T-helper 17 cell (primary cell): ENCODE measurements at regions not wholly inside any gene's neighbourhood (a gene's known extent, or its start where the extent isn't known, plus 50 kb on each side); places are given as distances from the start of the nearest gene placed in this dataset.

Source experiments
- ATAC-seq: fragments of 150-1000 bp; cut with Tn5 transposase; 2 replicates; pipeline ENCODE4 v1.10.0; 2021; ENCODE audit warnings: mild to moderate bottlenecking, moderate library complexity
- DNase-seq, 3 donors: peaks; one replicate each; pipeline versions ENCODE4 v3.0.0 to v3.0.0-alpha.2; 2020 to 2021
- H3K9me3 ChIP-seq: one replicate; pipeline ENCODE4 v1.7.0; 2013; ENCODE audit warnings: low read length, mild to moderate bottlenecking; ENCODE audit not compliant: control insufficient read depth, poor library complexity, severe bottlenecking
- H3K27ac Mint-ChIP-seq: one replicate; pipeline ENCODE4 v1.8.0; 2022; ENCODE audit warnings: mild to moderate bottlenecking, moderate library complexity, mixed read lengths
- H3K27me3 Mint-ChIP-seq: one replicate; pipeline ENCODE4 v1.8.0; 2022; ENCODE audit warnings: mixed read lengths
- H3K36me3 Mint-ChIP-seq: one replicate; pipeline ENCODE4 v1.8.0; 2022; ENCODE audit warnings: low read depth, mixed read lengths
- H3K4me1 Mint-ChIP-seq: one replicate; pipeline ENCODE4 v1.8.0; 2022; ENCODE audit warnings: mild to moderate bottlenecking, mixed read lengths
- H3K4me3 Mint-ChIP-seq: one replicate; pipeline ENCODE4 v1.8.0; 2022; ENCODE audit warnings: mild to moderate bottlenecking, moderate library complexity, mixed read lengths

DNA sequence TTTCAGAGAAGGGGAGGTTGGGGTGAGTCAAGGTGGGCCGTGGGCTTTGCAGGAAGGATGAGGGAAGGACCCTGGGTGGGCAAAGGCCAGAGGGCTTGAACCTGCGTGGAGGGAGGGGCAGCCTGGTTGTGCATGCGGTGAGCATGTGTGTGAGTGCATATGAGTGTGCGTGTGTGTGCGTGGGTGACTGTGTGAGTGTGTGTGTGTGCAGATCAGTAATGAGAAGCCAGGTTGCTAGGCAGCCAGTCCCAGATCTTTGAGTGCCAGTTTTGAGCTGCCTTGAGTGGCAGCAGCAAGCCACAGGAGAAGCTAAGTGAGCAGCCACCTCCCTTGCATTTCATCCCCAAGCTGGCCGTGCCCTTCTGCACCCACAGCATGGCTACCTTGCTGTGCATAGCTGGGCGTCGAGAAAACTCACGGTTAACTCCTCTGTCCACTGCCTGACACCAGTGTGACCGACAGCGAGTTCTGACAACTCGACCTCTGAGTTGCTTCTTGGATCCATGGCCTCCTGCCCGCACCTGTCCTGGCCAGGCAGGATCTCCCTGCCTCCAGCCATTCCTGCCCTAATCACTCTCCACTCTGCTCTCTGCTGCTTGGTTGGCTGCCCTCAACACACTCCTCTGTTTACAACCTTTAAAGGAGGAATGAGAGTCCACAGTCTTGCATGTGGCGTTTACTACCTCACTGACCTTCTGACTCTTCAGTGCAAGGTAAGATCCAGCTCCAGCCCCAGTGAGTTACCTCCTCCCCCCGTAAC, 775.4 kb downstream of the TYW1 start:
- H3K4me1 Mint-ChIP-seq = no peaks in the 10 kb centered on the region
- H3K4me3 Mint-ChIP-seq = no peak overlapping the region
- H3K9me3 ChIP-seq = peaks cover 2% of the 10 kb centered on the region
- ATAC-seq (no peak), DNase-seq (no peak)
- H3K27ac Mint-ChIP-seq = no peak overlapping the region
- no peaks in the 10 kb centered on the region for H3K36me3 Mint-ChIP-seq
- H3K27me3 Mint-ChIP-seq = no peaks in the 10 kb centered on the region

DNA sequence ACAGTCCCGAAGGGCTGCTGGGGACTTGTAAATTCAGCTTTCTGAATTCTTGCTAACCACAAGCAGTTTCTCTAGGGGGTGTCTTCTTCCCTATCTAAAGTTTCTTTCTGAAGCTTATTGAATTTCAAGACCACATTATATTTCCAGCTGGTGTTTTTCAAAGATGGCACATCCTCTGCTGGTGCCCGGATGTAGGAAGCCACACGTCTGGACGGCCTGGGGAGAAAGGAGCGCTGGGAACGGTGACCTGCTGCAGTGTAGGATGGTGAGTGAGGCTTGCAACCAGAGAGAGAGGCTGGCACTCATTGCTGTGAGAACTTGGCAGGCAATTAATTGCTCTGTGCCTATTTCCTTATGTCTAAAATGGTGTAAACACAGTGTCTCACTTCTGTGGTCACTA, 776.4 kb downstream of the TYW1 start:
- Mint-ChIP-seq H3K36me3 (no peaks in the 10 kb centered on the region), H3K27me3 (no peaks in the 10 kb centered on the region), H3K4me3 (no peak overlapping the region), H3K27ac (no peak overlapping the region), H3K4me1 (no peaks in the 10 kb centered on the region)
- ATAC-seq = no peak
- no peak for DNase-seq
- peaks cover 2% of the 10 kb centered on the region for H3K9me3 ChIP-seq

DNA sequence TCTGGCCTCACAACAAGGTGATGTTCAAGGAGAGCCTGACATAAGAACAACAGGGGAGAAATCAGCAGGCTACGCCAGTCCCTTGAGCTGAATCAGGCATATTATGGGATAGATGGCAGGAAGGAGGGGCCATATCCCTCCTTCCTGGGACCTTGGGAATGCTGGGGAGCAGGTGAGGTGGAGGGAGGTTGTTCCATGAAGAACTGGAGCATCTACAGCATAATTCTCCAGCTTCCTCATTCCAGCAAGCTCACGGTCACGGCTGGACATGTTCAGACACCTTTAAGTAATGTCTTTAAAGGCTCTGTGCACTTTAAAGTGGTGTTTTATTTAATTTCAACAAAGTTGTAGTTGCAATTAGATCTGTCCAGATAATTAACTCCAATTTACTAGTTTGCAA, 780.5 kb downstream of the TYW1 start:
- Mint-ChIP-seq H3K27ac (no peak overlapping the region), H3K27me3 (no peaks in the 10 kb centered on the region), H3K4me1 (no peaks in the 10 kb centered on the region), H3K36me3 (no peaks in the 10 kb centered on the region), H3K4me3 (no peak overlapping the region)
- no peaks in the 10 kb centered on the region for H3K9me3 ChIP-seq
- DNase-seq (no peak), ATAC-seq (no peak)

DNA sequence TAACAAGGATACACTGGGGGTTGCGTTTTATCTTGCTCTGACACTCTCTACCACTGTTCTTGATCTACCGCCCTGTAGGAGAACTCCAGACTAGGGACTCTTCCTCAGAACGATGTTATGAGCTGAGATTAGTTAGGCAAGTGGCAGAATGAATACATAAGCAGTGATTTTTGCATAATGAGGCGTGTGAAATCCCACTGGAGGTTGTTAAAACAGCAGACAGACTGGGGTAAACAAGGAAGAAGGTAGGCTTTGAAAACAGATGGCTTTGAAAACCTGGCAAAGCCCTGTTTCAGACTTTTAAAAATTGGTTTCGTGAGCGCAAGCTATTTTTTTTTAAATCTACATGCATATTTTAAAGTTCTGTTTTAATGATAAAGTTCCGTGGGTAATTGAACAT, 785.2 kb downstream of the TYW1 start:
- H3K9me3 ChIP-seq = no peaks in the 10 kb centered on the region
- H3K4me1 Mint-ChIP-seq = no peaks in the 10 kb centered on the region
- no peak overlapping the region for H3K4me3 Mint-ChIP-seq
- no peak for DNase-seq
- H3K36me3 Mint-ChIP-seq = no peaks in the 10 kb centered on the region
- H3K27me3 Mint-ChIP-seq = no peaks in the 10 kb centered on the region
- no peak overlapping the region for H3K27ac Mint-ChIP-seq
- no peak for ATAC-seq

DNA sequence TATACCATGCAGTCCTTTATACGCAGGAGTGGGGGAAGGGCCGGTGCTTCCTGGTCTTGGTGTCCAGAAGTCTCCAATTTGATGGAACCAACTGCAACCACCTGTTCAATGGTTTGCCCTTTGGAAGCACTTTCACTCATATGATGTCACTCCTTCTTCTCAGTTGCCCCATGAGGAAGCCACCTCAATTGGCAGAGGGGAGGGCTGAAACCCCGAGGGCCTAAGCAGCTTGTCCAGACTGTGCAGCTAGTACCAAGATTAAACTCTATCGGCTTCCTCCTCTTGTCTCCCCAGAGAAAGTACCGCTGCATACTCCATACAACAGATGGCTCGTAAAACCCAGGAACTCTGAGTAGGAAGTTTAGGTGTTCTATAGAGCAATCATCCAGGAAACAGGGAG, 789.4 kb downstream of the TYW1 start:
- DNase-seq (no peak), ATAC-seq (no peak)
- H3K36me3 Mint-ChIP-seq = no peaks in the 10 kb centered on the region
- no peak overlapping the region for H3K27ac Mint-ChIP-seq
- H3K4me1 Mint-ChIP-seq = no peaks in the 10 kb centered on the region
- H3K27me3 Mint-ChIP-seq = no peaks in the 10 kb centered on the region
- no peak overlapping the region for H3K4me3 Mint-ChIP-seq
- H3K9me3 ChIP-seq = no peaks in the 10 kb centered on the region

DNA sequence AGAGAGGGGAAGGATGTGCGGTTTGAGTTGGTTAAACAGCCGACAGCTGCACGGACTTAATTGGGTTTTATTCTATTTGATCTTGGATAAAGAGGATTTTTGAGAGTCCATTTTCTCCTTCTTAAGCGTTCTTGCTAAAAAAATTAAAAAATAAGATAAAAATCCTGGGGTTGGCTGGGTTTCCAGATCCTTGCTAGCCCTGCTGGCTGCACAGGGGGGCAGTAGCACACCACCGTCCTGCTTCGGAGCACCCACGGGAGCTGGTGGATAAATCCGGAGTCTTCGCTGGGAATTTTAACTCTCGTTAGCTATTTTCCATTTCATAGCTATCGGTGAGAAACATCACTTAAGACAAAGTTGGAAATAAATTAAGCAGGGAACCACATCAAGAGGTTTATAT, 792.0 kb downstream of the TYW1 start:
- ATAC-seq (no peak), DNase-seq (no peak)
- Mint-ChIP-seq H3K4me1 (no peaks in the 10 kb centered on the region), H3K27ac (no peak overlapping the region), H3K27me3 (no peaks in the 10 kb centered on the region), H3K4me3 (no peak overlapping the region), H3K36me3 (no peaks in the 10 kb centered on the region)
- no peaks in the 10 kb centered on the region for H3K9me3 ChIP-seq

DNA sequence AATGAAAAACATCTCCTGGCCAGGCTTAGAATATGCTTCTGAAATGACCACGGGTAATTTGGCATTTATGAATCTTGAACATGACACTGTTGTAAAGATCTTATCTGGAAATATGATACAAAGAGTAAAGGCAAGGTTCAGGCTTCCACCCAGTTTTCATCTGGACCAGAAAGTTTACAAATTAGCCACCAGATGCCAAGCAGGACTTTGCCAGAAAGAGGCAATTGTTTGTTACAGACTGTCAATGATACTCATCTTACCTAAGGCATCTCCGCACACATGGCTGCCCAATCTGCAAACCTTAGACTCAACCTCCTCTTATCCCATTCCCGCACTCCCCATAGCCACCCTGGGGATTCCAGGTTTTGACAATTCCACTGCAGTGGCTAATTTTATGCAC, 795.3 kb downstream of the TYW1 start:
- Mint-ChIP-seq H3K27me3 (no peaks in the 10 kb centered on the region), H3K27ac (no peak overlapping the region), H3K4me3 (no peak overlapping the region), H3K4me1 (no peaks in the 10 kb centered on the region), H3K36me3 (no peaks in the 10 kb centered on the region)
- ATAC-seq = no peak
- no peak for DNase-seq
- no peaks in the 10 kb centered on the region for H3K9me3 ChIP-seq

DNA sequence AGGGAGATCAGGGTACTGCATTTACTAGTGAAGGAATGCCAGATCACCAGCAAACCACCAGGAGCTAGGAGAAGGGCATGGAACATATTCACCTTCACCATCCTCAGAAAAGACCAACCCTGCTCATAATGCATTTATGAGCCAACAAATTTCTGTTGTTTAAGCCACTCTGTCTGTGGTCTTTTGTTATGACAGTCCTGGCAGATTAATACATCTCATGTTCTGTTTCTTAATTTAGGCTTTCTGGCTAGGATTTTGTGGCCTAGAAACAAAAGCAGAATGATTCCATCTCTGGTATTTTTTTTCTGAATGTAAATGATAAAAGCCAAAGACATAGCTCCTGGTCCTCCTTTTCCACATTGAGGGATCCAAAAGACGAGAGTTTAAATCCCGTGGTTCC, 797.9 kb downstream of the TYW1 start:
- no peaks in the 10 kb centered on the region for H3K36me3 Mint-ChIP-seq
- H3K9me3 ChIP-seq = no peaks in the 10 kb centered on the region
- DNase-seq (no peak), ATAC-seq (no peak)
- H3K4me1 Mint-ChIP-seq = no peaks in the 10 kb centered on the region
- no peak overlapping the region for H3K27ac Mint-ChIP-seq
- no peak overlapping the region for H3K4me3 Mint-ChIP-seq
- no peaks in the 10 kb centered on the region for H3K27me3 Mint-ChIP-seq

DNA sequence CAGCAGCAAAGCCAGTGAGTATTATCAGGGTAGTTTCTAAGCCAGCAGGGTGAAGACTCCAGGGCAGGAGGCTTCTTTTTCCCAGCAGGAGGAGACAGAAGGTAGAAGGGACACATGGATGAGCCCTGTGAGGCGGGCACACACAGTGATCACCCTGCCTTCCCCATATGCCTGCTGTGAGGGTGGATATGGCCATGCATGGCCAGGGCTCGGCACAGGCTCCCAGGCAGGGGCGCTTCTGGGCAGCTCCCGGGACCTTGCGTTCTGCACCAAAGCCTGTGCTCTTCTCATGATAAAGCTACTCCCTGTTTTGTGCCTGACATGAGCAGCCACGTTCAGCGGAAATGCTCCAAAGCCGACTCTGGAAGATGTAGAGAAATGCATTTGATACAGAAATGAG, 807.2 kb downstream of the TYW1 start:
- Mint-ChIP-seq H3K4me1 (no peaks in the 10 kb centered on the region), H3K4me3 (no peak overlapping the region), H3K27me3 (no peaks in the 10 kb centered on the region), H3K36me3 (no peaks in the 10 kb centered on the region), H3K27ac (no peak overlapping the region)
- ATAC-seq (no peak), DNase-seq (no peak)
- no peaks in the 10 kb centered on the region for H3K9me3 ChIP-seq

DNA sequence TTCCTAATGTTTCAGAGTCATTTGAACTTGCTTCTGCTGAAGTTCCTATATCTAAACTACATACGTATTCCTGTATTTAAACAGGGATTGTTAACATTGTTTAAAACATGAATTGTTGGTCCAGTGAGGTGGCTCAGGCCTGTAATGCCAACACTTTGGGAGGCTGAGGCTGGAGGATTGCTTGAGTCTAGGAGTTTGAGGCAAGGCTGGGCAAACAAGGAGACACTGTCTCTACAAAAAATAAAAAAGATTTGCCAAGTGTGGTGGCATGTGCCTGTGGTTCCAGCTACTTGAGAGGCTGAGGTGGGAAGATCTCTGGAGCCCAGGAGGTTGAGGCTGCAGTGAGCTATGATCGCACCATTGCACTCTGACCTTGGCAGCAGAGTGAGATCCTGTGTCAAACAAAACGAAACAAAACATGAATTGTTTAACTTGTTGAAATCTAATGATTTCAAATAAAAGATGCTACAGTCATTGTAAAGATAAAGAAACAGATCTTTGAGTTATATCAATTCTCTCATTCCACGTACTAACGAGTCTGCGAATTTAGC, 809.4 kb downstream of the TYW1 start:
- no peak for ATAC-seq
- H3K27me3 Mint-ChIP-seq = no peaks in the 10 kb centered on the region
- H3K27ac Mint-ChIP-seq = no peak overlapping the region
- no peak for DNase-seq
- no peaks in the 10 kb centered on the region for H3K9me3 ChIP-seq
- H3K36me3 Mint-ChIP-seq = no peaks in the 10 kb centered on the region
- no peak overlapping the region for H3K4me3 Mint-ChIP-seq
- H3K4me1 Mint-ChIP-seq = no peaks in the 10 kb centered on the region

DNA sequence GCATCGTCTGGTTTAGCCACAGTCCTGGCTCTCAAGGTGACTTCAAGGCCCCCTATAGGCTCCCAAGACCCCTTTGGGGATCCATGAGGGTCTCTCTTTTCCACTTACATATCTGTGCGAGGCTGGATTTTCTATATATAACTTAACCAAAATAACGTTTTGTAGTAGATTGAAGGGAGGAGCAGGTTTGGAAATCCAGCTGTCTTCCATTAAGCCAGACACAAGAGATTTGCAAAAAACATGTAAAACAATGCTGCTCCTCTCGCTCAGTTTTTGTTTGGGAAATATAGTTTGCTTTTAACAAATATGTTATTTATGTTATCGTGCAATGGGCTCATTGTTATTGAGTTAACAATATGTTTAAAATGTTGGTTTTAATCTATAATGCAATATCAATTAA, 811.2 kb downstream of the TYW1 start:
- H3K27ac Mint-ChIP-seq = no peak overlapping the region
- H3K36me3 Mint-ChIP-seq = no peaks in the 10 kb centered on the region

DNA sequence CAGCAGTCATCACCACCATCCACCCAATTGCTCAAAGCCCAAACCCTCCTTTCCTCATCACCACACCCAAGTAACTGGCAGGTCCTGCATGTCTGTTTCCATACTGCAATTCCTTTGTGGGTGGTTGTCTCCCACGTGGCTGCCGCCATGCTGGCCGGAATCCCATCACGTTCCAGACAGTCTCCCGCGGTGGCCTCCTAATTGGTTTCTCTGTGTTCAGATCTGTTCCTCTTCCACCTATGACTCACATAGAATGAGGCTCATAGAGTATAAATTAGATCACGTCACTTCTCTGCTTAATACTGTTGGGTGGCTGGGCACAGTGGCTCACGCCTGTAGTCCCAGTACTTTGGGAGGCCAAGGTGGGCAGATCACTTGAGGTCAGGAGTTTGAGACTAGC, 813.0 kb downstream of the TYW1 start:
- no peaks in the 10 kb centered on the region for H3K36me3 Mint-ChIP-seq
- no peaks in the 10 kb centered on the region for H3K9me3 ChIP-seq
- H3K4me3 Mint-ChIP-seq = no peak overlapping the region
- H3K4me1 Mint-ChIP-seq = no peaks in the 10 kb centered on the region
- no peak overlapping the region for H3K27ac Mint-ChIP-seq
- no peaks in the 10 kb centered on the region for H3K27me3 Mint-ChIP-seq
- ATAC-seq (no peak), DNase-seq (no peak)

More for the DNA sequence above, 811.2 kb downstream of the TYW1 start:
- H3K9me3 ChIP-seq = no peaks in the 10 kb centered on the region
- Mint-ChIP-seq H3K4me1 (no peaks in the 10 kb centered on the region), H3K27me3 (no peaks in the 10 kb centered on the region), H3K4me3 (no peak overlapping the region)
- DNase-seq (no peak), ATAC-seq (no peak)

DNA sequence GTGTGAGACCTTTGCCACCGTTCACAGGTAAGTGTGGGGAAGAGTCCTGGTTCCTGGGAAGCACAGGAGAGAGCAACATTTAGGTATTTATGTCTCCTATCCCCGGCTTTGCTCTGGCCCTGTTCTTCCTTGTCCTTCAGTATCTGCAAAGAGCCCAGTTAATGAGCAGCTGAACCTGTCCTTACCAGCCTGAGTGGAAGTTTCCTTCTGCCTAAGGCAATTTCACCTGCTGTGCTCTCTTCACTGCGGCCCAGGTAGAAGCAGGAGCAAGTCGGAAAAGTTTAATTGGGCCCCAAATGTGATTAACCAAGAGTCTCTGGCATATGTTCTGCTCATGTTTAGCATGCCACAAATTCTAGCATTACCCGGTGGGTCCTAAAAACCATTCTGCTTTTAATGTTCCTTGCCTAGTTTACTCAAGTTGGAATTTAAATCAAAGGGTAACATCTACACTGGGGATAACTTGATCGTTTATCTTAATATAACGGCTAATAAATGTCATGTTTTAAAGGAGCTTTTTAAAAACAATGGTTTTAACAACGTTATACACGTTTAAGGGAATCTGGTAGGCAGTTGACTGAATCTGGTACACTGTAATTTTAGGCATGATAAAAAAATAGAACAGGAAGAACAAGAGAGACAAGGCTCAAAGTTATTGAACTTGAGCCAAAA, 817.1 kb downstream of the TYW1 start:
- Mint-ChIP-seq H3K4me3 (no peak overlapping the region), H3K36me3 (no peaks in the 10 kb centered on the region), H3K4me1 (no peaks in the 10 kb centered on the region), H3K27me3 (no peaks in the 10 kb centered on the region), H3K27ac (no peak overlapping the region)
- DNase-seq = no peak
- ATAC-seq = no peak
- no peaks in the 10 kb centered on the region for H3K9me3 ChIP-seq

DNA sequence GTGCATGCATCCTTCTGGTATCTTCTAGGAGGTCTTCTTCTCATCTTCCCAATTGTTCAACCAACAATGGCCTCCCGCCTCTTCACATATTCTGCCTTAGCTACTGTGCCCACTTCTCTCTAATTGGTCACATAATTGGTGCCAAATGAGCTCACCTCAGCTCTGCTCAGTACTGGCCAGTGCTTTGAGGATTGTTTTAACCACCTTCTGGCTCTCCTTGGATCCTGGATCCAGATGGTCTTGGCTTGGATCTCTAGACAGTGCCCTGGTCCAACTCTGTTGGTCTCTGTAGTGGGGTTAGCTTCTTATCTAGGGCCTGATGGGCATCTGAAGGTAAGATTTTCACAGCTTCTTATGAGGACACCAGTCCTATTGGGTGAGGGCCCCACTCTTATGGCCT, 820.8 kb downstream of the TYW1 start:
- H3K27ac Mint-ChIP-seq = no peak overlapping the region
- no peaks in the 10 kb centered on the region for H3K4me1 Mint-ChIP-seq
- no peak for DNase-seq
- H3K4me3 Mint-ChIP-seq = no peak overlapping the region
- ATAC-seq = no peak
- H3K27me3 Mint-ChIP-seq = no peaks in the 10 kb centered on the region
- H3K36me3 Mint-ChIP-seq = peaks cover 2% of the 10 kb centered on the region
- no peaks in the 10 kb centered on the region for H3K9me3 ChIP-seq
